Hematopoietic multipotent progenitor cell treated with erythropoietin and hydrocortisone succinate and interleukin-3 and kit ligand, for 15 days (in vitro differentiated cells): ENCODE measurements at regions not wholly inside any gene's neighbourhood (a gene's known extent, or its start where the extent isn't known, plus 50 kb on each side); places are given as distances from the start of the nearest gene placed in this dataset.

Source experiments
- DNase-seq: peaks from one replicate; pipeline ENCODE4 v3.0.0-alpha.2; 2015; ENCODE audit warnings: low spot score

DNA sequence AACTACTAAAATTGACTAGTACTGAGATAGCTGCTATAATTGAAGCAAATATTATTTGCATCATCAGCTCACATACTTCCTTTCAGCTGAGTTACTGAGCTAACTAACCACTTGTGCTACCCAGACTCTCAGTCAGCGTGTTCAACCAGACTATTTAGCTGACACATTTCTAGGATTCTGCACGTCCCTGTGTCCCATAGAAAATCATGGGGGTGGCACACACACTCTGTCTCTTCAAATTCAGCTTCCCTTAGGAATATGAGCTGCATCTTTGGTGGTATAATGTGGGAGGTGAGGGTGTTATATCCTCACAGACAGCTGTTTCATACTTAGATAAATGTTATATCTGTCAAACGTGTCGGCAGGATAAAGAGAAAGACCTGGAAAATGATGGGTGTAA lies 424.0 kb downstream of the CDH2 start:
- no peak for DNase-seq

DNA sequence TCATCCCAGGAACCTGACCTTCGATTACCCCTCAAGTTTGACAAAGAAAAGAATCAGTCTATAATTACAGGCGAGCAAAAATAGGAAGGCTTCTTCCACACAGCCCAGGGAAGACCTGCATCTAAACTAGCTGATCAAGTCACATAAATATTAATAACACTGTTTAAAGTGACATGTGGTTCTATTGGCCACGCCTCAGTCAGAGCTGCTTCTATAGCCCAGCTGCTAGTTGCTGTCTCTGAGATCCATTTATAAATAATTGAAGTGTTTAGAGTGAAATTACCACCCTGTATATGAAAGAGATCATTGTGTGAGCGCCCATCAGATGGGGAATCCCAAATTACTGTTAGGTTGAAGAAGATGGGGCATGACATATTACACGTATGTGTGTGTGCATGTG lies 426.0 kb downstream of the CDH2 start:
- DNase-seq = no peak

DNA sequence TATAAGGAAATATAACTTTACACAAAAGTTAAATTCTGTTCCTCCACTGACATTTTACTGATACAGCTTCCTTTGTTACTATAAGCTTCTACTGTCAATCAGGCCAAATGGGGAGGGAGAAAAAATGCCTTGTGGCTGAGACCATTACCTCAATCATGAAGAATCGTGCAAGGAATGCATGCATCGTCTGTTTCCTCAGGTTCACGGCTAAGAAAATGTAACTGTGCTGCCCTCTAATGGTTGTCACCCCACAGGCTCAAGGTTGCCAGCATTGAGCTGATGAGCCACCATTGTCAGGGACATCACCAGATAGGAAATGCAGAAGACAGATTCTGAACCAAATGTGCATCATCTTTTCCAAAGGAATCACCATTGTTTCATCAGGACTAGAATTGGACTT lies 426.9 kb downstream of the CDH2 start:
- no peak for DNase-seq

- DNase-seq = no peak
Observed at GRCh38 chr18:27749194-27749593, 427.7 kb downstream of the CDH2 start.

GRCh38 chr18:27746241-27746640 lies 430.7 kb downstream of the CDH2 start:
- no peak for DNase-seq

GRCh38 chr18:27735117-27735516 lies 441.8 kb downstream of the CDH2 start:
- no peak for DNase-seq

- no peak for DNase-seq
Observed at GRCh38 chr18:27731211-27731610, 445.7 kb downstream of the CDH2 start.

DNA sequence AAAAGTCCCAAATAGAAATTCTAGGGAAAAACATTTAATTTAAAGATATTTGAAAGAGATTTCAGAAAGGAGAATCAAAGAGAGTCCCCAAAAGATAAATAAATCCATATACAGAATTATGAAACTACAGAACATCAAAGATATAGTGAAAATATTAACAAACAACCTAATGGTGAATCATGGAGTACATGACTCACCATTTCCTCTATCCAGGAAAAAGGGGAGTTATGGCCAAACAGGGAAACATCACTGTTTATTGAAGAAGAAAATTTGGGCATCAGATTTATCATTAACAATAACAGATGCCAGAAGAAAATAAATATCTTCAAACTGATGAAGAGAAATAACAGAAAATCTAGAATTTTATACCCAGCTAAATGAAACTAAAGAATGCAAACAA lies 448.3 kb downstream of the CDH2 start:
- DNase-seq = no peak

GRCh38 chr18:27724362-27724761 lies 452.6 kb downstream of the CDH2 start:
- DNase-seq = no peak

GRCh38 chr18:27723168-27723567 lies 453.8 kb downstream of the CDH2 start:
- no peak for DNase-seq

DNA sequence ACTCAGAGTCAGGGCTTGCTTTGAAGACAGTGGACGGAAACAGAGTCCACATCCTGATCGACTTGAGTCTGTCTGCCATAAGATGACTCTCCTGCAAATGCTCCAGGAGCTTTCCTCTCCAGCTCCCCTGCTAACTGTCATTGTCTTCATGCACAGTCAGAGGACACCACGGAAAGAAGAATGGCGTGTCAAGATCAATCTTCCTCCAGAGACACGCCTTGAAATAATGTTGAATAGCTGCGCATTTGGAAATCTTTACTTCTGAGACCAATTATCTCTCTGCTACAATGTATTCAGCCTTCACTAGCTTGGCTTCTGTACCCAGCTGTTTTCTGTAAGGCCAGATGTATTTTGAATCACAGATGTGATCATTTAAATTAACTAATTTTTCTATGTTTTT lies 457.2 kb downstream of the CDH2 start:
- DNase-seq = no peak

DNA sequence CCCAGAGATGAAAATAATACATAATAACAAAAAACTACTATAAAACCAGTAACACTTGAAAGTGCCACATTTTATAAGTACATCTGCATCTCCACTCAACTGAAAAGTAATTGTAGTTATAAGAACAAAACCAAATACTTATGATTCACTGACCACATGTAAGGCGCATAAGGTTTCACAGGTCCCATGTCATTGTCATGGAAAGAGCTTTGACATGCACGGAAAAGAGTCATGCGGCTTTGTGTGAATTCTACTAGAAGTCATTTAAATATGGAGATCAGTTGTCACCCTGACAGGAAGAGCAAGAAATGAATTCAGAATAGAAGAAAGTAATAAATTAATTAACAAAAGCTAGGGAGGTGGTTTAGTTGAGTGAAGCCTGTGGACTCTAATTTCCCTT lies 459.1 kb downstream of the CDH2 start:
- no peak for DNase-seq

GRCh38 chr18:27717250-27717649 lies 459.7 kb downstream of the CDH2 start:
- no peak for DNase-seq

DNA sequence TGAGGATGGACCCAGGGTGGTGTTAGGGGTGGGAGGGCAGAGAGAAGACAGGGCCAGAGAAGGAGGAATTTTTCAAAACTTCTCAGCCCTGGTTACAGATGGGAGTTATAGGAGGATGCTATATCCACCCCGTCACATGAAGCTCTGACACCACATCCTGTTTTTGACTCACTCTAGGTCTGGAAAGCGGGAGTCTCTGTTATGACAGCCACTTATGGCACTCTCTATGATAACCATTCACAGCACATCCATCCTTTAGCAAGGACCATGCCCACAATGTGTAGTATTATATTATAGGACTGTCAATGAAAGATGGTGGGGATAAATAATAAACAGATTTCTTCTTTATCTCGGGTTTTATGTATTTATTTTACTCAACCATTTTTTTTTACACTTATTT lies 461.2 kb downstream of the CDH2 start:
- no peak for DNase-seq

GRCh38 chr18:27713738-27714095 lies 463.2 kb downstream of the CDH2 start:
- DNase-seq = no peak

DNA sequence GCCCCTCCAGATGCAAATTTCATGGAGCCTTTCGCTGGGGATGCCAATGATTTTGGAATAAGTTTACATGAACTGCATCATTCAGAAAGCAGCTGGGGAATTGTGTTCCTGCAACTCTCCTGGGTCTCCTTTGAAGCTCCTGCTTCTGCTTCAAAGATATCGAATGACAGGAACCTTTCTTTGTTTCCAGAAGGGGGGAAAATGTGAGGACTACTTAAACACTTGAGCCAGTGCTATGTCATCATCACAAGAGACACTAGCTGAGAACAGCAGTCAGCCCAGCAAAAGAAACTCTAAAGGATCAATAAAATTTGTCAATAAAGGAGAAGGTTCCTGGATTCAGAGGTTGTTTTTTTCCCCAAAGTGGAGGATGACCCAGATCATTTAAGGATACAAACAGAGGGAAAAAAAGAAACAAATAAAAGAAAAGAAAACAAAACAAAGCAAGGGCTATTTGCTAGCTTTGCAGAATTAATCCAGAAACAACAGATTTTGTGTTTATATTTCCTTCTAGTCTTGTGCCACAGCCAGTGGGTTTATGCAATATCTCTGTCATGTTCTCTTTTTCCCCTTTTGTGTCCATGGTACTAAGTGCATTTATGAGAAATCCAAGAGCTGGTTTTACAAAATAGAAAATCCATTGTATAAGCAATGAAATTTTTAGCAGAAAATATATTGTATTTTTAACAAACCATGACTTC lies 463.7 kb downstream of the CDH2 start:
- DNase-seq = no peak

DNA sequence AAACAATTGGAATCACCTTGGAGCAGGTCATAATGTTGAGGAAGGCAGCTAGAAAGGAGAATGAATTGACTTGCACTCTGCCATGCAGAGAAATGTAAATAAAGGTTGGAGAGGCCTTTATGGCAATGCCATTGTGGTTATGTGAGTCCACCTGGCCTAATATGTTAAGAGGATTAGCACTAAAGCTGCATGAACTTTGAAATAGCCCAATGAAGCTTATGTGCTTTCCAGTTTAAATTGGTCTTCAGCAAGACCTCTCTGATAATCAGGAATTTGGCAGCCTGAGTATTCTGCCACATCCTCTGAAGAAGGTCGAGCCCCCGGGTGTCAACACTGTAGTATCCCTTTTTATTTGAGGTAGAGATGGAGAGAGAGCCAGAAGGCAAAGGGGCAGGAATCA lies 464.9 kb downstream of the CDH2 start:
- DNase-seq = no peak

DNA sequence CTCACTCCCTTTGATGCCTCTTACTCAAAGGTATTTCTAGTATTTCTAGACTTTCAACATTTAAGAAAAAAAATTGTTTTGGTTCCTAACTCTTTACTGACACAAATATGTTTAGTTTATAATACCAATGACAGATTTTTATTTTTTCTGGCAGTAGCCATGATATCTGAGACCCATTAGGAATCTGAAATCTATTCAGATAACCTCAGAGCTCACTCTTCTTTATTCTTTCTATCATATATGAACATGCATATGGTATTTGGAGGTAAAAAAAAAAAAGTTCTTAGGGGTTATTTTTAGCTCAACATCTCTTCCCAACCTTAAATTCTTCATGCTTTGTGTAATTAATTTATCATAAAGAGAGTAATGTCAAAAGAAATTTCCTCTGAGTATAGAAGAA lies 465.5 kb downstream of the CDH2 start:
- DNase-seq = no peak

- no peak for DNase-seq
Observed at GRCh38 chr18:27709344-27709743, 467.6 kb downstream of the CDH2 start.

GRCh38 chr18:27707201-27707600 lies 469.7 kb downstream of the CDH2 start:
- DNase-seq = no peak

- DNase-seq = no peak
Observed at GRCh38 chr18:27704736-27705361, 472.1 kb downstream of the CDH2 start.

GRCh38 chr18:27699137-27699536 lies 477.8 kb downstream of the CDH2 start:
- DNase-seq = no peak

DNA sequence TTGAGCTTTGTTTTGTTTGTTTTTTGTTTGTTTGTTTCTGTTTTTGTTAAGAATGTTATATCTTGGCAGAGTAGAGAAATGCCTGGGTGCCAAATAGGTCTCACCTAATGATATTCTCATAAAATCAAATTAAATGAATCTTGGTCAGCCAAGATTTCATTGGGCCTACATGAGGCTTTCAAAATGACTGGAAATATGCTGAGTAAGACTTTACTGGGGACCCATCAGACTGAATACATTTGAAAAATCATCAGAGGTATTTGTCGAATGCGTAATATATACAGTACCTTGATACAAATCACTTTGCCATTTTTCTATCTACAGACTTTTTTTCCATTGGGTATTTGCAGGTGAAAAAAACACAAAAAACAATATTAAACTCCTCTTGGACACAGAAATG lies 480.8 kb downstream of the CDH2 start:
- DNase-seq = no peak

GRCh38 chr18:27695503-27695902 lies 481.4 kb downstream of the CDH2 start:
- DNase-seq = no peak
